HFFc6 (cell line): ENCODE measurements at regions not wholly inside any gene's neighbourhood (a gene's known extent, or its start where the extent isn't known, plus 50 kb on each side); places are given as distances from the start of the nearest gene placed in this dataset.

ENCODE experiments used
- DNase-seq: peaks from one replicate; pipeline ENCODE4 v3.0.0-alpha.2; 2018
- H3K27ac Mint-ChIP-seq: 2 replicates; pipeline ENCODE4 v1.8.0; 2020; ENCODE audit warnings: mild to moderate bottlenecking, mixed read lengths
- H3K27me3 Mint-ChIP-seq: 2 replicates; pipeline ENCODE4 v1.8.0; 2021; ENCODE audit warnings: mild to moderate bottlenecking, moderate library complexity, mixed read lengths; ENCODE audit not compliant: insufficient read depth
- H3K36me3 Mint-ChIP-seq: 2 replicates; pipeline ENCODE4 v1.8.0; 2021; ENCODE audit warnings: low read depth, mixed read lengths
- H3K4me1 Mint-ChIP-seq: 2 replicates; pipeline ENCODE4 v1.8.0; 2020; ENCODE audit warnings: low read depth, mixed read lengths
- H3K4me3 Mint-ChIP-seq: 2 replicates; pipeline ENCODE4 v1.8.0; 2020; ENCODE audit warnings: mild to moderate bottlenecking, moderate library complexity, mixed read lengths
- H3K9me3 Mint-ChIP-seq: 2 replicates; pipeline ENCODE4 v1.8.0; 2020; ENCODE audit warnings: mild to moderate bottlenecking, mixed read lengths
- TF ChIP-seq, protein P1 (sequence below): fragments of 200-600 bp; sonication (generic); IDR thresholded peaks from 2 replicates; pipeline ENCODE4 v1.5.0; 2021; ENCODE audit warnings: antibody characterized with exemption, mild to moderate bottlenecking

DNA sequence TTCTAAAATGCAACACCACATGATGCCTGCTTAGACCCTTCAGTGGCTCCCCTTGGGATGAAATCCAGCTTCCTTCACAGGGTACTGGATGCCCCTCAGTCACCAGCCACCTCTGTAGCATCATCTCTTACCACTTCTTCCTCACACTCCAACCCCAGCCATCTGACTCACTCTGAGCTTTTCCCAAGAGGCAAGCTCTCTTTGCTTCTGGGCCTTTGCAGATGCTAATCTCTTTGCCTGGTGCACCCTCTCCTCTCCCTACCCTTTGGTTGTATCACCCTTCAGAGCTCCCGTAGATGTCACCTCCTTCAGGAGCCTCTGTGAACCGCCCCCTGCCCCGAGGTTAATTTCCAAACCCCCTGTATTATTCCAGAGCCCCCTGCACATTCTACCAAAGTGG is 164.8 kb upstream of the ZC3H12A start:
- H3K4me3 Mint-ChIP-seq, result no peak overlapping the region
- TF ChIP-seq, protein P1, sequence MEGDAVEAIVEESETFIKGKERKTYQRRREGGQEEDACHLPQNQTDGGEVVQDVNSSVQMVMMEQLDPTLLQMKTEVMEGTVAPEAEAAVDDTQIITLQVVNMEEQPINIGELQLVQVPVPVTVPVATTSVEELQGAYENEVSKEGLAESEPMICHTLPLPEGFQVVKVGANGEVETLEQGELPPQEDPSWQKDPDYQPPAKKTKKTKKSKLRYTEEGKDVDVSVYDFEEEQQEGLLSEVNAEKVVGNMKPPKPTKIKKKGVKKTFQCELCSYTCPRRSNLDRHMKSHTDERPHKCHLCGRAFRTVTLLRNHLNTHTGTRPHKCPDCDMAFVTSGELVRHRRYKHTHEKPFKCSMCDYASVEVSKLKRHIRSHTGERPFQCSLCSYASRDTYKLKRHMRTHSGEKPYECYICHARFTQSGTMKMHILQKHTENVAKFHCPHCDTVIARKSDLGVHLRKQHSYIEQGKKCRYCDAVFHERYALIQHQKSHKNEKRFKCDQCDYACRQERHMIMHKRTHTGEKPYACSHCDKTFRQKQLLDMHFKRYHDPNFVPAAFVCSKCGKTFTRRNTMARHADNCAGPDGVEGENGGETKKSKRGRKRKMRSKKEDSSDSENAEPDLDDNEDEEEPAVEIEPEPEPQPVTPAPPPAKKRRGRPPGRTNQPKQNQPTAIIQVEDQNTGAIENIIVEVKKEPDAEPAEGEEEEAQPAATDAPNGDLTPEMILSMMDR, result no peak
- H3K27me3 Mint-ChIP-seq, result peaks cover 2% of the 10 kb centered on the region; the same call in 1 of the 2 replicates
- no peaks in the 10 kb centered on the region for H3K4me1 Mint-ChIP-seq
- peaks cover 31% of the 10 kb centered on the region for H3K9me3 Mint-ChIP-seq
- no peaks in the 10 kb centered on the region for H3K36me3 Mint-ChIP-seq
- no peak for DNase-seq
- H3K27ac Mint-ChIP-seq, result no peak overlapping the region

DNA sequence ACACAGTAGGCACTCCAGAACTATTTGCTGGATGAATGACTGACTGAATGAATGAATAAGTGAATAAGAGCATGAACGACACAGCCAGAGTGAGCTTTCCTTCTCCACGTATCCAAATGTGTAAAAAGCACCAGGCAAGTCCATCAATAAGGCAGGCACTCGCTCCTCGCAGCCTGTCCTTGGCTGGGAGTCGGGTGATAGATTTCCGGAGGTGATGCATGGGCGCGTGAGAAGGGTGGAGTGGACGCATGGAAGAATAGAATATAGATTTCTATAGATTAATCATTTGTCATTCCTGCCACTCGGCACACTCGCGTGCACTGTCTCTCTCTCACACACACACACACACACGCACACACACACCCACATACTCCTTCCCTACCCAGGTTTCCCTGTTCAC is 164.3 kb upstream of the ZC3H12A start:
- Mint-ChIP-seq H3K4me3 (no peak overlapping the region), H3K27me3 (peaks cover 2% of the 10 kb centered on the region; the same call in 1 of the 2 replicates), H3K27ac (no peak overlapping the region), H3K4me1 (no peaks in the 10 kb centered on the region), H3K9me3 (peaks cover 31% of the 10 kb centered on the region), H3K36me3 (no peaks in the 10 kb centered on the region)
- TF ChIP-seq, protein P1, result no peak
- no peak for DNase-seq

DNA sequence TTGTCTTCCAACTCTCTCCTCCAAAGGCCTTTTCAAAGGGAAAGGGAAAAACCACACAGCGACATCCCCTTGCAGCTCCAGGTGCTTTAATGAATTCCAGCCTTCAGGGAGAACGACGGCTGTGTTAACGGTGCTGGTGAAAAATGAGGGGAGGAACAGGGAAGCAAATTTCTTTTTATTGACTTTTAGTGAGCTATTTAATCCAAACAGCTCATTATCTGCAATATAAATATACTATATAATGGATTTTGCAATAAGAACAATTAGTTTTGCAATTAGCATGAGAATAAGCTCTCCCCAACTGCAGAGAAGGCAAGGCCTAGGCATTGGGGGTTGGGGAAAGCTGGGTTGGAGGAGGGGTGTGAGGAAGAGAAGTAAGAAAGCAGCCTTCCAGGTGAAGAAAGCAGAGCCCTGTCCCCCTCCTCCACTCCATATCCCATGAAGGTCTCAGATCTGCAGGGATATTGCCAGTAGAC is 159.0 kb upstream of the ZC3H12A start:
- no peak overlapping the region for H3K27ac Mint-ChIP-seq
- no peaks in the 10 kb centered on the region; the same call in 1 of the 2 replicates for H3K27me3 Mint-ChIP-seq
- H3K36me3 Mint-ChIP-seq, result no peaks in the 10 kb centered on the region
- H3K4me3 Mint-ChIP-seq, result no peak overlapping the region
- no peak for DNase-seq
- H3K4me1 Mint-ChIP-seq, result no peaks in the 10 kb centered on the region
- H3K9me3 Mint-ChIP-seq, result peaks cover 7% of the 10 kb centered on the region
- TF ChIP-seq, protein P1, result no peak

DNA sequence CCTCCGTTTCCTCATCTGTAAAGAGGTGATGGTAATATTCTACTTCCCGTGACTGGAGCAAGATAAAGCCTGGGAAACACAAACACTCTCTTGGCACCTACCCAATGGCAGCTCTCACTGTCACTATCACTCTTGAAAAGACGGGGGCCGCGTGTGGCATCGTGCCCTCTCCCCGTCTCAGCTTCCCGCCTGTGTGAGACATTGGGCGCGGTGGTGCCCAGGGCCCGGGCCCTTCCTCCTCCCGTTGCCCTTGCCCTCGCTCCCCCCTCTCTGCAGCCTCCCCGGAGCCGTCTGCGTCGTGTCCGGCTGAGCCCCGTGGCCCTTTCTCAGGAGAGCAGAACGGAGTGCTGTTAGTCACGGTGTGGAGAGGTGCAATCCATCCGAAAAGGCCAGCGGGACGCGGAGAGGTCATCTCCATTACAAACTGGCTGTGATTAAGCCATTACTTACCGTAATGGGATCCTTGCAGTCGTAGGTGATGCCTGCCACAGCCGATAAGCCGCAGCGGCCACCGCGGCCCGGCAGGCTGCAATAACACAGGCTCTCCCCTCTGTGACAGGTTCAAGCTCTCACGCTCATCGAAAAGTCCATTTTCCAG is 156.4 kb upstream of the ZC3H12A start:
- Mint-ChIP-seq H3K36me3 (no peaks in the 10 kb centered on the region), H3K27ac (no peak overlapping the region), H3K4me3 (no peak overlapping the region), H3K27me3 (no peaks in the 10 kb centered on the region; the same call in 1 of the 2 replicates), H3K4me1 (no peaks in the 10 kb centered on the region; the same call in 1 of the 2 replicates), H3K9me3 (no peaks in the 10 kb centered on the region; the same call in 1 of the 2 replicates)
- no peak for DNase-seq
- TF ChIP-seq, protein P1, result no peak

DNA sequence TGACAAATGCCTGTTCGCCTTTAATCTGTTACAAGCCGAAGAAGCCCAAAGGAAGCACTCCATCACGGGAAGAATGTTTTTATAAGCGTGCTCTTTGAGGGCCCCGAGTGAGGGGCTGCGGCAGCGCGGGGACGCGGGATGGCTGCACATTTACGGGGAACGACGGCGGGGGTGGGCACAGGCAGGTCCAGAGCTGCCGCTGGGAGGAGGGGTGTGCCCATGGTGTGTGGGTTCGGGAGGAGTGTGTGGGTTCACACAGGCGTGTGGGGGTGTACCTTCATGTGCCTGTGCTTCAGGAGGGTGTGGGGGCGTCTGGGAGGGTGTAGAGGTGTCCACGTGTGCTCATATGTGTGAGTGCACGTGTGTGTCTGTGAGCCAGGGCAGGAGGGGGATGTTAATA is 155.9 kb upstream of the ZC3H12A start:
- H3K27ac Mint-ChIP-seq, result no peak overlapping the region
- no peak overlapping the region for H3K4me3 Mint-ChIP-seq
- no peaks in the 10 kb centered on the region; the same call in 1 of the 2 replicates for H3K4me1 Mint-ChIP-seq
- no peak for DNase-seq
- H3K36me3 Mint-ChIP-seq, result no peaks in the 10 kb centered on the region
- TF ChIP-seq, protein P1, result no peak
- H3K9me3 Mint-ChIP-seq, result no peaks in the 10 kb centered on the region; the same call in 1 of the 2 replicates
- H3K27me3 Mint-ChIP-seq, result no peaks in the 10 kb centered on the region; the same call in 1 of the 2 replicates
